Transverse colon (tissue), 4 donors: ENCODE measurements at regions not wholly inside any gene's neighbourhood (a gene's known extent, or its start where the extent isn't known, plus 50 kb on each side); places are given as distances from the start of the nearest gene placed in this dataset.

Experiments
- DNase-seq: peaks from one replicate; pipeline ENCODE4 v3.0.0-alpha.2; 2019
- H3K27ac ChIP-seq, 4 donors: fragments of 200-600 bp; sonication (generic); 2 replicates each; pipeline ENCODE4 v1.5.1; 2016 to 2018; ENCODE audit warnings: inconsistent platforms in 4 of 4
- H3K27me3 ChIP-seq: fragments of 200-600 bp; sonication (generic); 2 replicates; pipeline ENCODE4 v1.5.1; 2017; ENCODE audit warnings: inconsistent platforms
- H3K36me3 ChIP-seq, 4 donors: fragments of 200-600 bp; sonication (generic); 2 replicates each; pipeline ENCODE4 v1.5.1; 2017 to 2019; ENCODE audit warnings: inconsistent platforms in 4 of 4
- H3K4me1 ChIP-seq, 4 donors: fragments of 200-600 bp; sonication (generic); 2 replicates each; pipeline ENCODE4 v1.5.1; 2017 to 2020; ENCODE audit warnings: inconsistent platforms in 4 of 4
- H3K4me3 ChIP-seq, 4 donors: fragments of 200-600 bp; sonication (generic); 1 replicate in 1 of 4; 2 replicates in 3 of 4; pipeline versions ENCODE4 v1.5.1 to v1.6.1; 2017 to 2019; ENCODE audit warnings: inconsistent platforms in 4 of 4
- H3K9me3 ChIP-seq, 2 donors: fragments of 200-600 bp; sonication (generic); 2 replicates each; pipeline ENCODE4 v1.5.1; 2017 to 2019; ENCODE audit warnings: inconsistent platforms in 2 of 2
- CTCF ChIP-seq, 5 experiments: fragments of 200-600 bp in 3 of 5; fragments of 450-650 bp in 2 of 5; sonication (generic) in 3 of 5; IDR thresholded peaks; 1 replicate in 2 of 5; 2 replicates in 3 of 5; pipeline ENCODE4 v1.5.1; 2016 to 2017; ENCODE audit warnings: antibody characterized with exemption in 5 of 5, inconsistent platforms in 3 of 5, mild to moderate bottlenecking in 2 of 5, moderate library complexity in 1 of 5
- EP300 ChIP-seq: sonication (generic); formaldehyde crosslinking; IDR thresholded peaks from one replicate; pipeline ENCODE4 v1.6.1; 2017; ENCODE audit warnings: antibody characterized with exemption, low read depth
- POLR2A ChIP-seq: fragments of 450-650 bp; IDR thresholded peaks from one replicate; pipeline ENCODE4 v1.6.1; 2016; ENCODE audit warnings: antibody characterized with exemption, mild to moderate bottlenecking, moderate library complexity
- POLR2AphosphoS5 ChIP-seq, 3 donors: sonication (generic); formaldehyde crosslinking; IDR thresholded peaks; one replicate each; pipeline ENCODE4 v1.6.1; 2016; ENCODE audit warnings: antibody characterized with exemption in 3 of 3
- WGBS, 2 donors: methylation state at CpG; one replicate each; pipeline ENCODE4 v1.1.5; 2018; ENCODE audit warnings: low coverage in 1 of 2; 5-methylcytosine and 5-hydroxymethylcytosine counted together
- in situ Hi-C, 4 donors: fragments of 200-750 bp; cut with MboI; loops; one replicate each; pipeline versions ENCODE4 v1.15.0 to v1.15.1; 2017; ENCODE audit warnings: low sequenced_read_pairs in 3 of 4, low pct_ligation_motif_present in 1 of 4, low pct_unique_long_range_greater_than_20kb in 1 of 4
- intact Hi-C: fragments of 100-400 bp; cut with DNase I; formaldehyde crosslinking; loops from one replicate; pipeline ENCODE4 v1.15.1; 2023; ENCODE audit warnings: low total_unique reads

DNA sequence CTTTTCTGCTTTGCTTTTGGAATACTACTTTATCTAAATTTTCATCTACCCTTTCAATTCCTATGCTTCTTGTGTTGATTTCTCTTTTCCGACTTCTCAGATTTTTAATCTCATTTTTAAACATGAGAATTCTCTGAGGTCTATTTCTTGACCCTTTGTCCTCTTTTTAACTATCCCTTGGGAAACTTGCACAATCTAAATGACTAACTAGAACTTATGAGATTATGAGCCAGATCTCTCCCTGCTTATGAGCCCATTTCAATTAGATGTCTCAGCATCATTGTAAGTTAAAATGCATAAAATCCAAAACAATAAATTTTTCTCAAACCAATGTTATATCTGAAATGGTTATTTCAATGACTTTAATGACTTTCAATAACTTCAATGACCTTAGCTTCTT, 296.9 kb upstream of the AGTR1 start:
- DNase-seq, result no peak
- Histone ChIP-seq H3K4me3 (no peak overlapping the region), H3K9me3 (no peaks in the 10 kb centered on the region), H3K4me1 (no peaks in the 10 kb centered on the region), H3K36me3 (no peaks in the 10 kb centered on the region), H3K27me3 (no peaks in the 10 kb centered on the region), H3K27ac (no peak overlapping the region)
- intact Hi-C loops, result no loop called here
- TF ChIP-seq POLR2A (no peak), EP300 (no peak), POLR2AphosphoS5 (IDR thresholded peaks at IDR 0.05) (no peak), CTCF (IDR thresholded peaks at IDR 0.05) (no peak)
- in situ Hi-C loops, result no loop called here
- WGBS, 2 donors, result 84 to 86% methylated on average over 1 of the region's 1 CpG

- Histone ChIP-seq H3K4me1 (no peaks in the 10 kb centered on the region), H3K4me3 (no peak overlapping the region), H3K36me3 (no peaks in the 10 kb centered on the region), H3K9me3 (no peaks in the 10 kb centered on the region), H3K27ac (no peak overlapping the region), H3K27me3 (no peaks in the 10 kb centered on the region)
- intact Hi-C loops (no loop called here), in situ Hi-C loops (no loop called here)
- 80% methylated on average over 3 of the region's 3 CpGs; no CpG with 5 or more reads in 1 of the 2 donors for WGBS, 2 donors
- DNase-seq, result no peak
- TF ChIP-seq CTCF (IDR thresholded peaks at IDR 0.05) (no peak), EP300 (no peak), POLR2A (no peak), POLR2AphosphoS5 (IDR thresholded peaks at IDR 0.05) (no peak)
Measured at GRCh38 chr3:148408667-148409066, 289.0 kb upstream of the AGTR1 start.

GRCh38 chr3:148420242-148420641, 277.5 kb upstream of the AGTR1 start:
- in situ Hi-C loops (no loop called here), intact Hi-C loops (no loop called here)
- TF ChIP-seq POLR2A, result no peak
- no peak for TF ChIP-seq EP300
- TF ChIP-seq POLR2AphosphoS5 (IDR thresholded peaks at IDR 0.05), result no peak
- no peak for TF ChIP-seq CTCF (IDR thresholded peaks at IDR 0.05)
- Histone ChIP-seq H3K4me3 (no peak overlapping the region), H3K9me3 (no peaks in the 10 kb centered on the region), H3K27ac (no peak overlapping the region), H3K27me3 (no peaks in the 10 kb centered on the region), H3K36me3 (no peaks in the 10 kb centered on the region), H3K4me1 (no peaks in the 10 kb centered on the region)
- 76 to 78% methylated on average over 5 to 6 of the region's 6 CpGs for whole genome bisulfite sequencing, 2 donors
- no peak for DNase-seq

DNA sequence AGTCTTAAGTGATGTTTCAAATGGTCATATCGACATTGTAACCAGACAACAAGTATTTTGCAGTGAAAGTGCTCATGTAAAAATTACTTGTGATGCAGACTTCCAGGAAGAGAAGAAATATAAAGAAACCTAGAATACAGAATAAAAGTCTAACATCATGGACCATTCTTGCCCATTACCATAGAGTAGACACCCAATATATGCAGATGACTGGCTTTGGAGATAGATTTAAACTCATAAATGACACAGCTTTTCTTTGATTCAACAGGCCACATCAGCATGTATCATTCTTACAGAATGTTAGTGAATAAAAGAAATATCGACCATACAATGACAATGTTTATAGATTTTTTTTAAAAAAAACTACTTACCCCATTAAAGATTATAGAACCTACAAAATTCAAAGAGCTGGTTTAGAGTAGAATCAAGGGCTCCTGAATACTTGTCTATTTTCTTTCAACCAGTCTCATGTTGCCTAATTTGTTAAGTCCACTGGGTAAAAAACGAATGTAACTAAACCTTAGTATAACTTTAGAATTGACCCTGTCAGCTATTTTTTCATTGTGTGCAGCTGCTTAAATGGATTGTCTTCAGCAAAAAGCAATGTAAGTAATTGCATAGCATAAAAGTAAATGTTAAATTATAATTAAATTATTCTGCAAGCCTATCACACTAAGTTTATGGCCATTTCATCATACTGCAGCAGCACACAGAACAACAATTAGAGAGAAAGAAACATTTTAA, 268.7 kb upstream of the AGTR1 start:
- no peaks in the 10 kb centered on the region for H3K9me3 ChIP-seq
- H3K4me1 ChIP-seq, result no peaks in the 10 kb centered on the region
- no peak overlapping the region for H3K4me3 ChIP-seq
- intact Hi-C loops, result no loop called here
- no peak for DNase-seq
- H3K27ac ChIP-seq, result no peak overlapping the region
- 68% methylated on average over 3 of the region's 3 CpGs for WGBS, 2 donors
- no peaks in the 10 kb centered on the region for H3K36me3 ChIP-seq
- H3K27me3 ChIP-seq, result no peaks in the 10 kb centered on the region
- in situ Hi-C loops, result no loop called here
- TF ChIP-seq POLR2AphosphoS5 (IDR thresholded peaks at IDR 0.05) (no peak), EP300 (no peak), POLR2A (no peak), CTCF (IDR thresholded peaks at IDR 0.05) (no peak)
